ENCODE measurements at regions not wholly inside any gene's neighbourhood (a gene's known extent, or its start where the extent isn't known, plus 50 kb on each side); places are given as distances from the start of the nearest gene placed in this dataset.

DNA sequence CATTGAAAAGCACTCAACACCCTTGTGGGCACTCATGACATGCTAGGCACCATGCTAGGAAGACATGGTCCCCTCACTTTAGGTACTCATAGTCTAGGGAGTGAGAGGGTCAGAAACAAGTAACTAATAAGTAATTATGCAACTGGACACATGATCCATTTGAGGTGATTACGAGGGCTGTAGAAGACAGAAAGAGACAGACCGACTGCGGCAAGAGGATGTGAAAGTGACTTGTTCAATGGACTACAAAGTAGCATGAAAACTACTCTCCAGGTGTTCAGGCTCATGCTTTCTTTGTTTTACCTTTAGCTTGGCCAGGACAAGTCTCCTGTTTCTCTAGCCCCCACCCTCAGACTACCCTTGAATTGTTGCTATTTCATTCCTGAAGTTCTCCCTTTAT is 310.8 kb upstream of the SORL1-AS1 start:
- H3K9ac ChIP-seq, result no peak overlapping the region
- no peak overlapping the region for H2AFZ ChIP-seq
- H4K20me1 ChIP-seq (ENCODE audit: insufficient read depth), result no peaks in the 10 kb centered on the region
- H3K36me3 ChIP-seq (ENCODE audit: low read depth), result no peaks in the 10 kb centered on the region
- no peak overlapping the region for H3K4me3 ChIP-seq
- H3K27ac ChIP-seq, result no peak overlapping the region
- WGBS, 2 experiments (ENCODE audit: low coverage in 1 of 2, low lambda C conversion rate in 2 of 2, missing lambda C conversion rate in 2 of 2), result 100% methylated on average over 3 of the region's 3 CpGs
- no peaks in the 10 kb centered on the region for H3K9me2 ChIP-seq (ENCODE audit: insufficient read depth)
- H3K4me1 ChIP-seq (ENCODE audit: insufficient read depth), result no peaks in the 10 kb centered on the region
- TF ChIP-seq EZH2phosphoT487 (IDR thresholded peaks at IDR 0.05; ENCODE audit: insufficient read depth, low read depth) (no peak), EZH2 (IDR thresholded peaks at IDR 0.05; ENCODE audit: insufficient read depth, poor library complexity, severe bottlenecking) (no peak)
- no peaks in the 10 kb centered on the region for H3K9me3 ChIP-seq (ENCODE audit: low read depth)
- no peaks in the 10 kb centered on the region for H3F3A ChIP-seq (ENCODE audit: insufficient read depth)
- in situ Hi-C loops (cut with MboI), result no loop called here
- H3K4me2 ChIP-seq (ENCODE audit: unreplicated experiment), result no peak overlapping the region
- H3K27me3 ChIP-seq (replicated peaks; ENCODE audit: insufficient read depth), result no peaks in the 10 kb centered on the region
- no peaks in the 10 kb centered on the region for H3K79me2 ChIP-seq (ENCODE audit: insufficient read depth)
- no peak for DNase-seq

DNA sequence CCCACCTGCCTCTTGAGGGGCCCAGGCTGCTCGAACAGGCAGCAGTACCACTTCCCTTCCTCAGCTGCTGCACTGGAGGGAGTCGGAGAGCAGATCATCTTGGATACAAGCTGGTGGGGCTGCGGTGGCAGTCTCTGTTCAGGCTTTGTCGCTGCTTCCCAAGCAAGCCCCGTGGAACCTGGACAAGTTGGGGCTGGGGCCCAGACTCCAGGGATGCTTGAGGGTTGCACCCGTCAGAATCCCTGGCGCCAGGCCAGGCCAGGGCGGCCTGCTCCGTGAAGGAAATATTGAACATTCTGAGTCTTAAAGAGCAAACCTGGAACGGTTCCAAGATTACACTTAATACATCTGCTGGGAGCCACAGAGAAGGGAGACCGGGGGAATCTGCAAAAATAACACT is 310.1 kb upstream of the SORL1-AS1 start:
- Histone ChIP-seq H3K36me3 (ENCODE audit: low read depth) (no peaks in the 10 kb centered on the region), H3K9me2 (ENCODE audit: insufficient read depth) (no peaks in the 10 kb centered on the region), H3F3A (ENCODE audit: insufficient read depth) (0 out of 2 replicates have a peak, but pooled peaks cover 5% of the 10 kb centered on the region), H3K27ac (no peak overlapping the region), H2AFZ (peak overlapping the region; percentile 41), H3K79me2 (ENCODE audit: insufficient read depth) (no peaks in the 10 kb centered on the region), H3K4me2 (ENCODE audit: unreplicated experiment) (peak overlapping the region; percentile 37), H4K20me1 (ENCODE audit: insufficient read depth) (no peaks in the 10 kb centered on the region), H3K9ac (peak overlapping the region; percentile 21; the same call in 1 of the 2 replicates), H3K4me1 (ENCODE audit: insufficient read depth) (peaks cover 5% of the 10 kb centered on the region), H3K4me3 (0 out of 2 replicates have a peak overlapping the region, but pooled peaks have one; percentile 13), H3K27me3 (replicated peaks; ENCODE audit: insufficient read depth) (no peaks in the 10 kb centered on the region), H3K9me3 (ENCODE audit: low read depth) (no peaks in the 10 kb centered on the region)
- DNase-seq, result peak; percentile 71
- in situ Hi-C loops (cut with MboI), result no loop called here
- 9 to 11% methylated on average over 11 of the region's 11 CpGs for WGBS, 2 experiments (ENCODE audit: low coverage in 1 of 2, low lambda C conversion rate in 2 of 2, missing lambda C conversion rate in 2 of 2)
- TF ChIP-seq EZH2 (IDR thresholded peaks at IDR 0.05; ENCODE audit: insufficient read depth, poor library complexity, severe bottlenecking) (no peak), EZH2phosphoT487 (IDR thresholded peaks at IDR 0.05; ENCODE audit: insufficient read depth, low read depth) (no peak)

DNA sequence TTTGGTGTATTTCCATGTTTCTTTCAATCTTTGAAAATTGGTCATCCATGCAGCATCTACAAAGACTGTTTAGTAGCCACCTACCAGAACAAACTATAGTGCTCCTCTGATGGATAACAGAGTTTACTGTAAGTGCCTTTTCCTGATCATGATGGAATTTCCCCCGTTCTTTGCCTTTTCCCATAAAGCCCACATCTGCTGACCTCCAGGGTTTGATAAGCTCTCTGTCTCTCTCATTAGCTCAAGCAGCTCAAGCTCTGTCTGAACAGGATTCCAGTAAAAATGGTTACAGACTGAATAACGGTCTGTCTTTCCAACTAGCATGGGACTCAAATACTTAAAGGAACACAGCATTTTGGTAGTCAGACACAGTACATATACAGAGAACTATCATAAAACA is 308.4 kb upstream of the SORL1-AS1 start:
- no peak overlapping the region for H3K4me2 ChIP-seq (ENCODE audit: unreplicated experiment)
- no peak overlapping the region for H2AFZ ChIP-seq
- H3K9me3 ChIP-seq (ENCODE audit: low read depth), result no peaks in the 10 kb centered on the region
- no peak overlapping the region for H3K4me3 ChIP-seq
- no peak overlapping the region for H3K27ac ChIP-seq
- WGBS, 2 experiments (ENCODE audit: low coverage in 1 of 2, low lambda C conversion rate in 2 of 2, missing lambda C conversion rate in 2 of 2), result 84 to 85% methylated on average over 2 of the region's 2 CpGs
- 0 out of 2 replicates have a peak, but pooled peaks cover 5% of the 10 kb centered on the region for H3F3A ChIP-seq (ENCODE audit: insufficient read depth)
- in situ Hi-C loops (cut with MboI), result no loop called here
- H3K79me2 ChIP-seq (ENCODE audit: insufficient read depth), result no peaks in the 10 kb centered on the region
- H3K4me1 ChIP-seq (ENCODE audit: insufficient read depth), result peaks cover 11% of the 10 kb centered on the region
- no peaks in the 10 kb centered on the region for H4K20me1 ChIP-seq (ENCODE audit: insufficient read depth)
- H3K27me3 ChIP-seq (replicated peaks; ENCODE audit: insufficient read depth), result no peaks in the 10 kb centered on the region
- no peaks in the 10 kb centered on the region for H3K36me3 ChIP-seq (ENCODE audit: low read depth)
- no peaks in the 10 kb centered on the region for H3K9me2 ChIP-seq (ENCODE audit: insufficient read depth)
- TF ChIP-seq EZH2phosphoT487 (IDR thresholded peaks at IDR 0.05; ENCODE audit: insufficient read depth, low read depth), result no peak
- TF ChIP-seq EZH2 (IDR thresholded peaks at IDR 0.05; ENCODE audit: insufficient read depth, poor library complexity, severe bottlenecking), result no peak
- no peak for DNase-seq
- no peak overlapping the region for H3K9ac ChIP-seq

GRCh38 chr11:121757480-121758125 is 304.8 kb upstream of the SORL1-AS1 start:
- in situ Hi-C loops (cut with MboI), result no loop called here
- DNase-seq, result peak; percentile 92
- TF ChIP-seq EZH2phosphoT487 (IDR thresholded peaks at IDR 0.05; ENCODE audit: insufficient read depth, low read depth) (no peak), EZH2 (IDR thresholded peaks at IDR 0.05; ENCODE audit: insufficient read depth, poor library complexity, severe bottlenecking) (no peak)

More at GRCh38 chr11:121757480-121758125, 304.8 kb upstream of the SORL1-AS1 start:
- Histone ChIP-seq H3K4me3 (no peak overlapping the region), H3K9me3 (ENCODE audit: low read depth) (no peaks in the 10 kb centered on the region), H3K36me3 (ENCODE audit: low read depth) (no peaks in the 10 kb centered on the region), H3K79me2 (ENCODE audit: insufficient read depth) (no peaks in the 10 kb centered on the region), H4K20me1 (ENCODE audit: insufficient read depth) (no peaks in the 10 kb centered on the region), H3F3A (ENCODE audit: insufficient read depth) (0 out of 2 replicates have a peak, but pooled peaks cover 5% of the 10 kb centered on the region), H3K4me2 (ENCODE audit: unreplicated experiment) (peak overlapping the region; percentile 37), H3K27ac (peak overlapping the region; percentile 15; the same call in 1 of the 2 replicates), H3K27me3 (replicated peaks; ENCODE audit: insufficient read depth) (no peaks in the 10 kb centered on the region), H3K9ac (no peak overlapping the region), H3K9me2 (ENCODE audit: insufficient read depth) (no peaks in the 10 kb centered on the region), H2AFZ (peak overlapping the region; percentile 68), H3K4me1 (ENCODE audit: insufficient read depth) (peaks cover 11% of the 10 kb centered on the region)
- WGBS, 2 experiments (ENCODE audit: low coverage in 1 of 2, low lambda C conversion rate in 2 of 2, missing lambda C conversion rate in 2 of 2), result 19 to 22% methylated on average over 6 of the region's 6 CpGs

Measured in GM23248 (cell line).